GM21390 (cell line): ENCODE measurements at regions not wholly inside any gene's neighbourhood (a gene's known extent, or its start where the extent isn't known, plus 50 kb on each side); places are given as distances from the start of the nearest gene placed in this dataset.

Experiments used
- ATAC-seq: cut with Tn5 transposase; IDR thresholded peaks from one replicate; pipeline ENCODE4 v1.9.1; 2021; ENCODE audit not compliant: unreplicated experiment

DNA sequence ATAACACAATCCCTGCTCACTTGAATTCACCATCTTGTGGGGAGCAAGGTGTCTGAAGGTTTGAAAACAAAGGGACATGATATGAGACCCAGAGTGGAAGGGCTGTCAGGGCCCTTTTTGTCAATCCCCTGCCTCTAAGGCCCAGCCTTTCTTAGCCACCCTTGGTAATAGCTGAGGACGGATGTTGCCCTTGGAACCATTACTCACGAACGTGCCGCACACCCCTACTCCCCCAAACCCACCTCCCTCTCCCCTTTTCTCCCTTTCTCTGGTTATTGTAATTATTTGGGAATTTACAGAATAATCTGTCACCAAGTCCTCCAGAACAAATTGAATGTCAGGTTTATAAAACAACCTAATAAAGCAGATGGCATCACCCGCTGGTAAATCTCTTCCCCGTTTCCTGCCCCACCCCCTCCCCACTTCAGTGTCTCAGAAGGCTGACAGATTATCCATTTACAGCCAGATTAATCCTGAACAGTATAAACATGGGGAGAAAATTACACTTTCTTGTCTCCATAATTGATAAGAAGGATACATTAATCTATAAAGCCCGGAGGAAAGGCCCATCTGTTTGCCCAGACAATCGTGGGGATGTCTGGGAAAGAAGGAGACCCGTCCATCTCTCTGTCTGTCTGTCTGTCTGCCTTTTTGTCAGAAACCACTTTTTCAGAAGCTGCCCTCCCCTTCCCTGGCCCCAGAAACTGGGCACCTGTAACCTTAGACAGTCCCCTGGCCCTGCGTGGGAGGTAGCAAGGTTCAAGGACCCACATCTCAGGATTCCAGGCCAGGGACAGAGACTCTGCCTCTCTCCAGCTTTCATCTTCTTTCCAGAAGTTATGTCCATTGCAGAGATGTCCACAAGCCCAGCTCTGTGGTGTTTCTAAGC, 60.6 kb upstream of the CD34 start:
- ATAC-seq = no peak

- ATAC-seq = no peak
Measured at GRCh38 chr1:207970329-207971233, 59.7 kb upstream of the CD34 start.

- no peak for ATAC-seq
Measured at GRCh38 chr1:207969528-207969927, 58.6 kb upstream of the CD34 start.

- no peak for ATAC-seq
Measured at GRCh38 chr1:207968521-207969009, 57.6 kb upstream of the CD34 start.

DNA sequence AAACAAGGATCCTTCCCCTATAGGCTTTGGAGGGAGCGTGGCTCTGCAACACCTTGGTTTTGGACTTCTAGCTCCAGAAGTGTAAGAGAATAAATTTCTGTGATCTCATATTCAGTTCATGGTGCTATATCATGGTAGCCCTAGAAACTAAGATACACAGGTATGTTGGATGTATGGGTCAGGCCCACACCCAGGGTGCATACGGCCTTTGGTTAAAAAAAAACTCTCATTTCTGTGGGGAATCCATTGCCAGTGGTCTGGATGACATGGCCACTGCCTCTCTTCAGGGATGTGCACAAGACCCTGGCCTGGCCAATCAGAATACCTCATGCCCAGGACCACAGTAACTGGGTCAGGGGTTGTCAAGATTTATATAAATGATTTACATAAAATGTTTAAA, 56.8 kb upstream of the CD34 start:
- no peak for ATAC-seq

DNA sequence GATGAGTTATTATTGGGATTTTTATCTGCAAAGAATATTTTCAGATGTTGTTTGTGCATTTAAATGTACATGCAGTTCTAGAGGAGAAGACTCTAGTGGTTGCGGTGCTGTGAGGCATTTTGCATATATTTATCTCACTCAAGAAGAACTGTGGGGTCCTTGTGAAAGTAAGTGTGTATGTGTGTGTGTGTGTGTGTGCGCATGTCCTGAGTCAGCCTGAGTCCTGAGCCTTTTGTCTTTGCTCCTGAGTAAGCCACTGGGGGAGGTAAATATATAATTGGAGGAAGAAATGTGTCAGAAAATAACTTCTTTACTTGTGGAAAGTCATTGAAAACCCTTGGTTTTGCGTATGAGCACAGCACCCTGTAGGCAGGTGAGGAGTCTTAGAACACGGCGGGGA, 55.6 kb upstream of the CD34 start:
- no peak for ATAC-seq

GRCh38 chr1:207965392-207966387, 54.8 kb upstream of the CD34 start:
- no peak for ATAC-seq

- no peak for ATAC-seq
Measured at GRCh38 chr1:207964195-207964966, 53.5 kb upstream of the CD34 start.

GRCh38 chr1:207963427-207964194, 52.7 kb upstream of the CD34 start:
- peak; percentile 86 for ATAC-seq

DNA sequence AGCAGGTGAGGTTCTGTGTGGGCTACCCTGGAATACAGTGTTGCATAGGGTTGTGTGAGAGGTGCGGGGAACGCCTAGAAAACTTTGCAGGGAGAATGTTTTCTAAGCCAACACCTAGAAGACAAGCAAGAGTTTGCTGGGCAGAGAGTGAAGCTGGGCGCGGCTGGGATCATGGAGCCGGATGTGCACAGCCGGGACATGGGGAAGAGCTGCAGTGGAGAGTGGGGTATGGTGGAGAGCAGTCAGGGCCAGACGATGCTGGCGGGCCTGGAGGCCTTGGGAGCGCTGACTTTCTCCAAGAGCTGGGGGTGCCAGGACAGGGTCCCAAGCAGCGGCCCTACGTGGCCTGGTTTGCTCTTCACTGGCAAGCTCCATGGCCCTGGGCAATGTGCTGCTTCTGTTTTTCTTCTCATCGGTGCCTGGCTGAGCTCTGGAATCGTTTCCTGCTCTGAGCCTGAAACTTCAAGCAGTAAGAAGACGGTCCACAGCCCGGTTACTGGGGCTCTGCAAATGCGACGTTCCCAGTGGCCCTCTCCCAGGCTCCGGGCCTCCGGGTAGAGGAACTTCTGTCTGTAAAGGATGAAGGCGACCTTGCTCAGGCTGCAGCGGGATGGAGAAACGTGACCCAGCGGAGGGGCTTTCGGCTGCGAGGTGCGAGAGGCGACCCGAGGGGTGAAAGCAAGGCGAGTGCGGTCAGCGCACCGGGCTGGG, 51.9 kb upstream of the CD34 start:
- peak; percentile 28 for ATAC-seq
